IMR-90 (cell line): ENCODE measurements at regions not wholly inside any gene's neighbourhood (a gene's known extent, or its start where the extent isn't known, plus 50 kb on each side); places are given as distances from the start of the nearest gene placed in this dataset.

Source experiments
- ATAC-seq: fragments of 200-7000 bp; cut with Tn5 transposase; 2 replicates; pipeline ENCODE4 v1.9.1; 2020; ENCODE audit warnings: low read depth, mild to moderate bottlenecking, moderate library complexity
- BruUV-seq: library from RNA; stranded (reverse); fragments of 400-500 nt; replicated peaks from 2 replicates; lab custom pipeline; 2021; lab: Mats Ljungman, UMichigan
- CTCF ChIA-PET: fragments of 300-600 bp; formaldehyde crosslinking; extraction: SDS; loops from one replicate; lab custom pipeline; 2021; ENCODE audit warnings: antibody characterized with exemption; lab: Yijun Ruan, JAX
- POLR2A ChIA-PET: fragments of 300-600 bp; sonication (Branson Sonifier 250); formaldehyde crosslinking; loops from one replicate; lab custom pipeline; 2022; ENCODE audit warnings: antibody characterized with exemption; ENCODE audit not compliant: unreplicated experiment; lab: Charles Lee
- DNase-seq: peaks from one replicate; pipeline ENCODE4 v3.0.0; 2013
- H2AFZ ChIP-seq: replicated peaks from 2 replicates; pipeline ENCODE3; 2013; ENCODE audit warnings: low read length, mild to moderate bottlenecking; ENCODE audit not compliant: poor library complexity
- H2AK5ac ChIP-seq: 2 replicates; pipeline ENCODE4 v1.6.1; 2013; ENCODE audit warnings: low read depth, low read length, inconsistent platforms
- H2AK9ac ChIP-seq: replicated peaks from 2 replicates; pipeline ENCODE3; 2013; ENCODE audit warnings: mild to moderate bottlenecking, low read depth, low read length, moderate library complexity; ENCODE audit not compliant: poor library complexity
- H2BK120ac ChIP-seq: 2 replicates; pipeline ENCODE4 v1.6.1; 2013; ENCODE audit warnings: low read depth, low read length, inconsistent platforms
- H2BK15ac ChIP-seq: 3 replicates; pipeline ENCODE4 v1.6.1; 2013; ENCODE audit warnings: low read depth, low read length, inconsistent platforms
- H2BK20ac ChIP-seq: 2 replicates; pipeline ENCODE4 v1.6.1; 2013; ENCODE audit warnings: low read depth, mild to moderate bottlenecking, inconsistent platforms, low read length, moderate library complexity
- H2BK5ac ChIP-seq: 2 replicates; pipeline ENCODE4 v1.6.1; 2013; ENCODE audit warnings: mild to moderate bottlenecking, low read depth, low read length, inconsistent platforms; ENCODE audit not compliant: poor library complexity, severe bottlenecking
- H3K14ac ChIP-seq: replicated peaks from 2 replicates; pipeline ENCODE4 v1.6.1; 2013; ENCODE audit warnings: low read depth, low read length, inconsistent platforms
- H3K18ac ChIP-seq: 2 replicates; pipeline ENCODE4 v1.6.1; 2013; ENCODE audit warnings: low read depth, low read length, control low read depth
- H3K23ac ChIP-seq: 2 replicates; pipeline ENCODE4 v1.6.1; 2013; ENCODE audit warnings: low read depth, low read length, inconsistent platforms
- H3K27ac ChIP-seq: 2 replicates; pipeline ENCODE4 v1.5.1; 2013; ENCODE audit warnings: mild to moderate bottlenecking, control low read depth, low read length; ENCODE audit not compliant: insufficient read depth
- H3K27me3 ChIP-seq: 2 replicates; pipeline ENCODE4 v1.6.1; 2013; ENCODE audit warnings: low read length; ENCODE audit not compliant: control insufficient read depth, insufficient read depth
- H3K36me3 ChIP-seq: 2 replicates; pipeline ENCODE4 v1.6.1; 2013; ENCODE audit warnings: low read length, mixed read lengths; ENCODE audit not compliant: control insufficient read depth, insufficient read depth
- H3K4ac ChIP-seq: 2 replicates; pipeline ENCODE4 v1.6.1; 2013; ENCODE audit warnings: low read depth, low read length, inconsistent platforms
- H3K4me1 ChIP-seq: 2 replicates; pipeline ENCODE4 v1.6.1; 2013; ENCODE audit warnings: low read length, mixed read lengths; ENCODE audit not compliant: control insufficient read depth, insufficient read depth
- H3K4me2 ChIP-seq: 2 replicates; pipeline ENCODE4 v1.6.1; 2013; ENCODE audit warnings: low read depth, mild to moderate bottlenecking, control low read depth, low read length, moderate library complexity
- H3K4me3 ChIP-seq: 2 replicates; pipeline ENCODE4 v1.5.1; 2013; ENCODE audit warnings: low read depth, mild to moderate bottlenecking, control low read depth, low read length, moderate library complexity; ENCODE audit not compliant: insufficient read depth
- H3K56ac ChIP-seq: 2 replicates; pipeline ENCODE4 v1.6.1; 2013; ENCODE audit warnings: low read length, inconsistent platforms; ENCODE audit not compliant: insufficient read depth; ENCODE audit errors: extremely low read depth
- H3K79me1 ChIP-seq, 2 experiments: 2 replicates each; pipeline ENCODE4 v1.6.1; 2013; ENCODE audit warnings: low read length in 2 of 2, inconsistent platforms in 1 of 2, low read depth in 1 of 2
- H3K9ac ChIP-seq: 2 replicates; pipeline ENCODE4 v1.6.1; 2013; ENCODE audit warnings: low read depth, low read length, control low read depth
- H3K9me1 ChIP-seq: 2 replicates; pipeline ENCODE4 v1.6.1; 2013; ENCODE audit warnings: low read length, inconsistent platforms; ENCODE audit not compliant: insufficient read depth
- H3K9me3 ChIP-seq: 2 replicates; pipeline ENCODE4 v1.6.1; 2013; ENCODE audit warnings: low read length; ENCODE audit not compliant: control insufficient read depth, insufficient read depth
- H4K20me1 ChIP-seq: 2 replicates; pipeline ENCODE4 v1.6.1; 2013; ENCODE audit warnings: low read length, inconsistent platforms; ENCODE audit not compliant: insufficient read depth
- H4K5ac ChIP-seq: 2 replicates; pipeline ENCODE4 v1.6.1; 2013; ENCODE audit warnings: mild to moderate bottlenecking, low read depth, low read length, control low read depth
- H4K8ac ChIP-seq, 2 experiments: 2 replicates each; pipeline ENCODE4 v1.6.1; 2013; ENCODE audit warnings: low read depth in 2 of 2, low read length in 2 of 2, control low read depth in 1 of 2, inconsistent platforms in 1 of 2
- H4K91ac ChIP-seq: 2 replicates; pipeline ENCODE4 v1.6.1; 2013; ENCODE audit warnings: low read depth, low read length, inconsistent platforms; ENCODE audit not compliant: insufficient read depth
- CTCF ChIP-seq: conservative IDR thresholded peaks from 2 replicates; pipeline ENCODE4 v1.5.1; 2012; ENCODE audit warnings: mild to moderate bottlenecking, low read depth, low read length, improper control_type of control experiment
- ELK1 ChIP-seq: fragments of 150-350 bp; IDR thresholded peaks from 2 replicates; pipeline ENCODE4 v1.6.1; 2016; ENCODE audit warnings: low read depth, mild to moderate bottlenecking, low read length, moderate library complexity, borderline replicate concordance
- WGBS, 2 experiments: methylation state at CpG; one replicate each; pipeline versions ENCODE4 v1.1.5 to v1.1.7; 2013; ENCODE audit warnings: missing lambda C conversion rate in 2 of 2; ENCODE audit not compliant: insufficient read length in 1 of 2; ENCODE audit errors: extremely low coverage in 2 of 2; 5-methylcytosine and 5-hydroxymethylcytosine counted together
- dilution Hi-C: fragments of 300-500 bp; cut with HindIII; formaldehyde crosslinking; loops from one replicate; pipeline ENCODE4 v1.14.3; 2018; ENCODE audit warnings: low sequenced_read_pairs; ENCODE audit not compliant: unreplicated experiment
- in situ Hi-C: fragments of 300-500 bp; cut with MboI; formaldehyde crosslinking; loops from 3 replicates; pipeline ENCODE4 v1.14.3; 2019; ENCODE audit warnings: low sequenced_read_pairs, inconsistent platforms, mixed read lengths
- intact Hi-C: fragments of 100-400 bp; cut with micrococcal nuclease; formaldehyde crosslinking; loops from 2 replicates; pipeline ENCODE4 v1.10.0; 2022

GRCh38 chr6:71706523-71706922, 179.8 kb upstream of the RIMS1 start:
- no peak overlapping the region for H4K8ac ChIP-seq
- no peak overlapping the region for H3K23ac ChIP-seq
- H3K36me3 ChIP-seq = no peaks in the 10 kb centered on the region
- H3K4me3 ChIP-seq = no peak overlapping the region
- H3K9ac ChIP-seq = no peak overlapping the region
- dilution Hi-C loops (no loop called here), in situ Hi-C loops (no loop called here), intact Hi-C loops (no loop called here)
- no peak overlapping the region for H2AFZ ChIP-seq
- H3K18ac ChIP-seq = no peak overlapping the region
- ATAC-seq (no peak), DNase-seq (no peak)
- H2BK120ac ChIP-seq = no peak overlapping the region
- no peak overlapping the region for H3K4me2 ChIP-seq
- H3K27ac ChIP-seq = no peak overlapping the region
- H4K20me1 ChIP-seq = no peaks in the 10 kb centered on the region
- H3K56ac ChIP-seq = no peak overlapping the region
- H3K4me1 ChIP-seq = no peaks in the 10 kb centered on the region
- BruUV-seq = no TSS peak
- no peak for TF ChIP-seq CTCF
- TF ChIP-seq ELK1 = no peak
- CTCF ChIA-PET = interaction anchor here (0.6 kb wide), 1 partner anchor 96 kb away, joined by 4 read pairs; no protein-coding TSS in a partner anchor
- POLR2A ChIA-PET = no interaction called here
- H2BK15ac ChIP-seq = no peak overlapping the region
- H2AK9ac ChIP-seq = no peak overlapping the region
- no peak overlapping the region for H2BK5ac ChIP-seq
- H3K79me1 ChIP-seq = no peaks in the 10 kb centered on the region
- H2AK5ac ChIP-seq = no peak overlapping the region
- H3K9me1 ChIP-seq = no peaks in the 10 kb centered on the region
- no peaks in the 10 kb centered on the region for H3K9me3 ChIP-seq
- H4K5ac ChIP-seq = no peak overlapping the region
- no peak overlapping the region for H2BK20ac ChIP-seq
- no peaks in the 10 kb centered on the region for H3K27me3 ChIP-seq
- no peak overlapping the region for H3K4ac ChIP-seq
- no CpG with 5 or more reads among the region's 1 CpG for WGBS, 2 experiments
- H4K91ac ChIP-seq = no peak overlapping the region
- no peak overlapping the region for H3K14ac ChIP-seq
